ENCODE measurements at regions not wholly inside any gene's neighbourhood (a gene's known extent, or its start where the extent isn't known, plus 50 kb on each side); places are given as distances from the start of the nearest gene placed in this dataset.
A peak's percentile ranks its signal among the peaks of the same experiment; 100 is the strongest.

- POLR2A ChIA-PET: no interaction called here
- H3K36me3 ChIP-seq (ENCODE audit: control insufficient read depth in 2 of 2, insufficient read depth in 1 of 2, low read length in 2 of 2): no peaks in the 10 kb centered on the region
- no peaks in the 10 kb centered on the region for H3K9me3 ChIP-seq (ENCODE audit: control insufficient read depth, insufficient read depth, low read depth, low read length)
- CTCF ChIA-PET: no interaction called here
- no peak for TF ChIP-seq ZFP69B (tag by site-specific recombination; IDR thresholded peaks at IDR 0.05)
- no peak for TF ChIP-seq ZNF155 (tag by site-specific recombination; IDR thresholded peaks at IDR 0.05)
- TF ChIP-seq PATZ1 (tag by site-specific recombination; IDR thresholded peaks at IDR 0.05): no peak
- TF ChIP-seq ZNF510 (tag by site-specific recombination; IDR thresholded peaks at IDR 0.05; ENCODE audit: insufficient replicate concordance): no peak
- TF ChIP-seq ZNF202 (tag by site-specific recombination; IDR thresholded peaks at IDR 0.05; ENCODE audit: borderline replicate concordance): no peak
- TF ChIP-seq, protein P1, sequence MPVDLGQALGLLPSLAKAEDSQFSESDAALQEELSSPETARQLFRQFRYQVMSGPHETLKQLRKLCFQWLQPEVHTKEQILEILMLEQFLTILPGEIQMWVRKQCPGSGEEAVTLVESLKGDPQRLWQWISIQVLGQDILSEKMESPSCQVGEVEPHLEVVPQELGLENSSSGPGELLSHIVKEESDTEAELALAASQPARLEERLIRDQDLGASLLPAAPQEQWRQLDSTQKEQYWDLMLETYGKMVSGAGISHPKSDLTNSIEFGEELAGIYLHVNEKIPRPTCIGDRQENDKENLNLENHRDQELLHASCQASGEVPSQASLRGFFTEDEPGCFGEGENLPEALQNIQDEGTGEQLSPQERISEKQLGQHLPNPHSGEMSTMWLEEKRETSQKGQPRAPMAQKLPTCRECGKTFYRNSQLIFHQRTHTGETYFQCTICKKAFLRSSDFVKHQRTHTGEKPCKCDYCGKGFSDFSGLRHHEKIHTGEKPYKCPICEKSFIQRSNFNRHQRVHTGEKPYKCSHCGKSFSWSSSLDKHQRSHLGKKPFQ (tag by site-specific recombination; IDR thresholded peaks at IDR 0.05): no peak
- TF ChIP-seq ZNF830 (tag by site-specific recombination; IDR thresholded peaks at IDR 0.05; ENCODE audit: low read depth): no peak
- TF ChIP-seq, protein P2, sequence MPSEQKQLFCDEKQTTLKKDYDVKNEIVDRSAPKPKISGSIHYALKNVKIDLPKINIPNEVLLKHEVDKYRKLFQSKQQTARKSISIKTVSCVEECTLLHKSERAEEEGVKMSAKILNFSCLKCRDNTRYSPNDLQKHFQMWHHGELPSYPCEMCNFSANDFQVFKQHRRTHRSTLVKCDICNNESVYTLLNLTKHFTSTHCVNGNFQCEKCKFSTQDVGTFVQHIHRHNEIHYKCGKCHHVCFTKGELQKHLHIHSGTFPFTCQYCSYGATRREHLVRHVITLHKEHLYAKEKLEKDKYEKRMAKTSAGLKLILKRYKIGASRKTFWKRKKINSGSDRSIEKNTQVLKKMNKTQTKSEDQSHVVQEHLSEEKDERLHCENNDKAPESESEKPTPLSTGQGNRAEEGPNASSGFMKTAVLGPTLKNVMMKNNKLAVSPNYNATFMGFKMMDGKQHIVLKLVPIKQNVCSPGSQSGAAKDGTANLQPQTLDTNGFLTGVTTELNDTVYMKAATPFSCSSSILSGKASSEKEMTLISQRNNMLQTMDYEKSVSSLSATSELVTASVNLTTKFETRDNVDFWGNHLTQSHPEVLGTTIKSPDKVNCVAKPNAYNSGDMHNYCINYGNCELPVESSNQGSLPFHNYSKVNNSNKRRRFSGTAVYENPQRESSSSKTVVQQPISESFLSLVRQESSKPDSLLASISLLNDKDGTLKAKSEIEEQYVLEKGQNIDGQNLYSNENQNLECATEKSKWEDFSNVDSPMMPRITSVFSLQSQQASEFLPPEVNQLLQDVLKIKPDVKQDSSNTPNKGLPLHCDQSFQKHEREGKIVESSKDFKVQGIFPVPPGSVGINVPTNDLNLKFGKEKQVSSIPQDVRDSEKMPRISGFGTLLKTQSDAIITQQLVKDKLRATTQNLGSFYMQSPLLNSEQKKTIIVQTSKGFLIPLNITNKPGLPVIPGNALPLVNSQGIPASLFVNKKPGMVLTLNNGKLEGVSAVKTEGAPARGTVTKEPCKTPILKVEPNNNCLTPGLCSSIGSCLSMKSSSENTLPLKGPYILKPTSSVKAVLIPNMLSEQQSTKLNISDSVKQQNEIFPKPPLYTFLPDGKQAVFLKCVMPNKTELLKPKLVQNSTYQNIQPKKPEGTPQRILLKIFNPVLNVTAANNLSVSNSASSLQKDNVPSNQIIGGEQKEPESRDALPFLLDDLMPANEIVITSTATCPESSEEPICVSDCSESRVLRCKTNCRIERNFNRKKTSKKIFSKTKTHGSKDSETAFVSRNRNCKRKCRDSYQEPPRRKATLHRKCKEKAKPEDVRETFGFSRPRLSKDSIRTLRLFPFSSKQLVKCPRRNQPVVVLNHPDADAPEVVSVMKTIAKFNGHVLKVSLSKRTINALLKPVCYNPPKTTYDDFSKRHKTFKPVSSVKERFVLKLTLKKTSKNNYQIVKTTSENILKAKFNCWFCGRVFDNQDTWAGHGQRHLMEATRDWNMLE (tag by site-specific recombination; conservative IDR thresholded peaks at IDR 0.05; ENCODE audit: low read depth): no peak
- peaks cover 11% of the 10 kb centered on the region for H3K4me1 ChIP-seq (ENCODE audit: control insufficient read depth, insufficient read depth, low read length)
- no peak overlapping the region for H3K27ac ChIP-seq (ENCODE audit: extremely low read depth, low read depth, low read length)
- no peak overlapping the region for H3K4me3 ChIP-seq (ENCODE audit: low read depth, low read length)
Observed at GRCh38 chr4:4749137-4749536, 110.3 kb upstream of the MSX1 start.

- H3K4me1 ChIP-seq (ENCODE audit: control insufficient read depth, insufficient read depth, low read length): no peaks in the 10 kb centered on the region
- H3K4me3 ChIP-seq (ENCODE audit: low read depth, low read length): no peak overlapping the region
- ChIA-PET CTCF (no interaction called here), POLR2A (no interaction called here)
- H3K9me3 ChIP-seq (ENCODE audit: control insufficient read depth, insufficient read depth, low read depth, low read length): no peaks in the 10 kb centered on the region
- H3K27ac ChIP-seq (ENCODE audit: extremely low read depth, low read depth, low read length): no peak overlapping the region
- TF ChIP-seq SETDB1 (IDR thresholded peaks at IDR 0.05; ENCODE audit: insufficient read length, low read length) (peak; percentile 74), ZNF488 (tag by site-specific recombination; IDR thresholded peaks at IDR 0.05) (no peak), TRIM28 (IDR thresholded peaks at IDR 0.05; ENCODE audit: borderline replicate concordance, low read length) (peak; percentile 64; the same call in 1 of the 2 replicates)
- no peaks in the 10 kb centered on the region for H3K36me3 ChIP-seq (ENCODE audit: control insufficient read depth in 2 of 2, insufficient read depth in 1 of 2, low read length in 2 of 2)
Observed at GRCh38 chr4:4746444-4746843, 113.0 kb upstream of the MSX1 start.

- peaks cover 6% of the 10 kb centered on the region; the same call in 1 of the 2 replicates for H3K4me1 ChIP-seq (ENCODE audit: control insufficient read depth, insufficient read depth, low read length)
- no peak overlapping the region for H3K4me3 ChIP-seq (ENCODE audit: low read depth, low read length)
- H3K27ac ChIP-seq (ENCODE audit: extremely low read depth, low read depth, low read length): no peak overlapping the region
- POLR2A ChIA-PET: no interaction called here
- no peaks in the 10 kb centered on the region for H3K9me3 ChIP-seq (ENCODE audit: control insufficient read depth, insufficient read depth, low read depth, low read length)
- no peaks in the 10 kb centered on the region for H3K36me3 ChIP-seq (ENCODE audit: control insufficient read depth in 2 of 2, insufficient read depth in 1 of 2, low read length in 2 of 2)
- CTCF ChIA-PET: no interaction called here
- TF ChIP-seq, protein P3, sequence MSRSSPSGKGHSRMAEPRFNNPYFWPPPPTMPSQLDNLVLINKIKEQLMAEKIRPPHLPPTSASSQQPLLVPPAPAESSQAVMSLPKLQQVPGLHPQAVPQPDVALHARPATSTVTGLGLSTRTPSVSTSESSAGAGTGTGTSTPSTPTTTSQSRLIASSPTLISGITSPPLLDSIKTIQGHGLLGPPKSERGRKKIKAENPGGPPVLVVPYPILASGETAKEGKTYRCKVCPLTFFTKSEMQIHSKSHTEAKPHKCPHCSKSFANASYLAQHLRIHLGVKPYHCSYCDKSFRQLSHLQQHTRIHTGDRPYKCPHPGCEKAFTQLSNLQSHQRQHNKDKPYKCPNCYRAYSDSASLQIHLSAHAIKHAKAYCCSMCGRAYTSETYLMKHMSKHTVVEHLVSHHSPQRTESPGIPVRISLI (tag by site-specific recombination; IDR thresholded peaks at IDR 0.05): no peak
- no peak for TF ChIP-seq MZF1 (tag by site-specific recombination; IDR thresholded peaks at IDR 0.05; ENCODE audit: borderline replicate concordance)
- TF ChIP-seq ZNF792 (tag by site-specific recombination; IDR thresholded peaks at IDR 0.05): no peak
- no peak for TF ChIP-seq ZBTB8A (tag by site-specific recombination; IDR thresholded peaks at IDR 0.05)
- TF ChIP-seq, protein P4, sequence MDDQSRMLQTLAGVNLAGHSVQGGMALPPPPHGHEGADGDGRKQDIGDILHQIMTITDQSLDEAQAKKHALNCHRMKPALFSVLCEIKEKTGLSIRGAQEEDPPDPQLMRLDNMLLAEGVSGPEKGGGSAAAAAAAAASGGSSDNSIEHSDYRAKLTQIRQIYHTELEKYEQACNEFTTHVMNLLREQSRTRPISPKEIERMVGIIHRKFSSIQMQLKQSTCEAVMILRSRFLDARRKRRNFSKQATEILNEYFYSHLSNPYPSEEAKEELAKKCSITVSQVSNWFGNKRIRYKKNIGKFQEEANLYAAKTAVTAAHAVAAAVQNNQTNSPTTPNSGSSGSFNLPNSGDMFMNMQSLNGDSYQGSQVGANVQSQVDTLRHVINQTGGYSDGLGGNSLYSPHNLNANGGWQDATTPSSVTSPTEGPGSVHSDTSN (CRISPR knock-in tag; IDR thresholded peaks at IDR 0.05): no peak
- TF ChIP-seq ZNF501 (tag by site-specific recombination; IDR thresholded peaks at IDR 0.05): no peak
- TF ChIP-seq ZNF664 (tag by site-specific recombination; IDR thresholded peaks at IDR 0.05): no peak
- TF ChIP-seq ZNF621 (tag by site-specific recombination; IDR thresholded peaks at IDR 0.05): no peak
- no peak for TF ChIP-seq ZNF221 (tag by site-specific recombination; IDR thresholded peaks at IDR 0.05; ENCODE audit: borderline replicate concordance)
Observed at GRCh38 chr4:4740071-4740470, 119.4 kb upstream of the MSX1 start.

Measured in HEK293 (cell line).